Daoy (cell line): ENCODE measurements at regions not wholly inside any gene's neighbourhood (a gene's known extent, or its start where the extent isn't known, plus 50 kb on each side); places are given as distances from the start of the nearest gene placed in this dataset.
"Not testable (repeated sequence)": the region's sequence is repeated elsewhere in the genome, so short reads cannot be mapped to it uniquely, and the experiment has no call there.

Experiments
- DNase-seq: peaks from one replicate; pipeline ENCODE4 v3.0.0-alpha.2; 2015; ENCODE audit warnings: low read depth

DNA sequence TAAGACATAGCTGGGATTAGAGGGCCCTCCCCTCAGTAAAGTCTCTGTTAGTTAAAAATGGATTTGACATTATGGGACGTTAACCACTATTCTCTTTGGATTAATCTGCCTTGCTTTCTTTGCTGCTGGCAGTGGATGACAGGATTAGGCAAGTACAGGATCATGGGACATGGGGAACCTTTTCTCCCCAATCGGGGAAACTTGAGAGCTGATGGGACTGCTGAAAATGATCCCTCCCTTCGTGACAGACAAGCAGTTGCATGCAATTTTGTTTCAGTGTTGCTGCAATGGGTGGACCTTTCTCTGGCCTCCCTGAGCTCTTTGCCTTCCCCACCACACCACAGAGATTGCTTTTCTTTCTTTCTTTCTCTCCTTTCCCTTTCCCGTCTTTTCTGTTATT, 120.2 kb upstream of the BANK1 start:
- DNase-seq, result no peak

DNA sequence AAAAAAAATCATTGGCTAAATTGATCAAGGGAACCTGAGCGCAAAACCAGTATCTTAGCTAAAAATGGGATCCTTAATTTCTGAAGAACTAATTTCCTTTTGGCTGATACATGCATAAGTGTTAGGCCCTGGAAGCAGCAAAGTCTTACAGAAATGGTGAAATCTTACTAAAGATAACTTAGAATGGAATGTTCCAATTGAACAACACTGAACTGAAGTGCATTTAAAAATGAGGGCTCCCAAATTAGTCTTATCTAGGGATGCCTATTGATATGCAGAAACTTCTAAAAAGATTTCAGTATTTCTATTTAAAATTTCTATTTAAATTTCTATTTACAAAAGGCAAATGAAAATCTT, 120.7 kb upstream of the BANK1 start:
- no peak for DNase-seq

- DNase-seq, result no peak
Measured at GRCh38 chr4:101669138-101669831, 121.2 kb upstream of the BANK1 start.

GRCh38 chr4:101667348-101667747, 123.2 kb upstream of the BANK1 start:
- DNase-seq, result no peak

DNA sequence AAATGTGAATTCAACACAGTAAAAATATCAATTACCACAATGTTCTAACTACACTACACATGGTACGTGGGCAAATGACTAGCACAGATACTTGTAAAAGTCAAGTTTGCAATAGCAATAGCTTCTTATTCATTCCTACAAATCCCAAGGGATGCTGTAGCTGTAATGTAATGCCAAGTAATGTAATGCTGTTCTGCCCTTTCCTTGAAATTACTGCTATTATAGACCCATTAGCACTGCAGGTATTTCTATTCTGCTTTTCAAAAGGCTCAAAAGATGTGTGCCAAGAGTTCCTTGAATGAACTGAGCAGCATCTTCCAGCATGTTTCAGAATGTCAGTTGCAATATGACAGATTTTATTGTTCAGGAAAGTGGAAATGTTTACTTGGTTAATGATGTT, 129.9 kb upstream of the BANK1 start:
- no peak for DNase-seq

DNA sequence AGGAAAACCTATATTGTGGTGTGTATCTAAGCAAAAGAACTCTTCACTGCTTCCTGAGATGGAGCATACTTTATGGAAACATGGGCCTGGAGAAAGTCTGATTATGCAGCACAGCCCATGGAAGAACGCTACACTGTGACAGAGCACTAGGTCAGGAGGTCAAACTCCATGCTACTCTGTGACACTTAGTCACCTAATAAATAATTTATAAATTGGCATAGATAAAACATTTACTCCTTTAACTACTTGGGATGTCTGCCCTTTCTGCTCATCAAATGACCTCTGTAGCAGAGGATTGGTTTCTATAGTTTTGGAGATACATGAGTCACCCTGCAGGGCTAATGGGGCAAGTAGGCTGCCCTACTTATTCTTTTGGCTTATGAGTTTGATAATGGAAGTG, 134.7 kb upstream of the BANK1 start:
- DNase-seq, result no peak

- no peak for DNase-seq
Measured at GRCh38 chr4:101655005-101655404, 135.5 kb upstream of the BANK1 start.

DNA sequence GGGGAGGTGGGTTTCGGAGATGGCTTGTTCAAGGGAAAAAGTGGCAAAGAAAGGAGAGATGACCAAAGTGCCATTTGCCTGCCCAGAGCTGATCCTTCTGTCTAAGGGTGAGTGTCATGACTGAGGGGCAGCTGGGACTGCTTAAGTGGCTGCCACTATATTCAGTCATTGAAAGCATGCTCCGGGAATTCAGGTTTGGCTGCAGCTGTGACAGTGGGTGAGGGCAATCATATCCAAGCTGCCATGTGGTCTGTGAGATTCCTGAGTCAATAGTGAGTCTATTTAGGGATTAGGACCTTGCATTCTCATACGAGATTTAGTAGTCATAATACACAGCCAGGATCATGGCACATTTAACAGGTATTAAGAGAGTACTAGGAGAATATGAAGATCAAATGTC, 138.8 kb upstream of the BANK1 start:
- peak; percentile 9 for DNase-seq

DNA sequence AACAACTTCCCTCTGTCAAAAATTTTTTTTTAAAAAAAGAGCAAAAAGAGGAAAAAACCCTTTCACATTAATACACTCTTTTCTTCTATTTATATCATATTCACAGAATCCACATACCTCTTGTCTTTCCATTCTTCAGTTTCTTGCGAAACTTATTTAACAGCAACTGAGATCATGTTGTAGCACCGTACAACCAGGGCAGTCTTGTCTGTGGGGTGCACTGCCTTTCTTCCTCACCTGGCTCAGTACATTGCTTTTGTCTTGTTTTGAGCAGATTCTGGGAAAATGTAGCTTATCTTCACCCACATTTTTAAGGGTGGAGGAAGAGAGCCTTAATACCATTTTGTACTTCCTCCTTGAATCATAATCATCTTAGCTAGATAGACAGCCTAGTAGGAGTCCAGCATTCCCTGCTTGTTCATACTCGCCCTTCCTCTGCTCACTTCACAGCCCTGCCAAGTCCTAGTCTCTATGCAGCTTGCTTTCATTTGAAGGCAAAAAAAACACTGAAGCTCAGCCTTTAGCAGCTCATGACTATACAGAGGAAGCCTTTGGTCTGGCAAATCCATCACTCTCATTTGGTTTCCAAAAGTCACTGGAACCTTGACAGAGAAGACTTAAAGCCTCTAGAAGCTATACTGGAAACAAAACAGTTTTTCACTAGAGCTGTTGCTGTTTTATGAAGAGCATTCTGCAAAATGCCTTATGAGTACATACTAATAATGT, 140.6 kb upstream of the BANK1 start:
- DNase-seq, result no peak

GRCh38 chr4:101647710-101648034, 142.9 kb upstream of the BANK1 start:
- DNase-seq, result no peak

GRCh38 chr4:101644516-101644915, 146.0 kb upstream of the BANK1 start:
- no peak for DNase-seq

- DNase-seq, result no peak
Measured at GRCh38 chr4:101643186-101643837, 147.2 kb upstream of the BANK1 start.

GRCh38 chr4:101632766-101633165, 157.8 kb upstream of the BANK1 start:
- not testable (repeated sequence) for DNase-seq

- DNase-seq, result no peak
Measured at GRCh38 chr4:101630319-101630986, 160.1 kb upstream of the BANK1 start.

GRCh38 chr4:101621120-101621519, 169.4 kb upstream of the BANK1 start:
- DNase-seq, result peak; percentile 4

- no peak for DNase-seq
Measured at GRCh38 chr4:101615652-101616051, 174.9 kb upstream of the BANK1 start.

- DNase-seq, result not testable (repeated sequence)
Measured at GRCh38 chr4:101606989-101607388, 183.5 kb upstream of the BANK1 start.

GRCh38 chr4:101604976-101605375, 185.6 kb upstream of the BANK1 start:
- no peak for DNase-seq

DNA sequence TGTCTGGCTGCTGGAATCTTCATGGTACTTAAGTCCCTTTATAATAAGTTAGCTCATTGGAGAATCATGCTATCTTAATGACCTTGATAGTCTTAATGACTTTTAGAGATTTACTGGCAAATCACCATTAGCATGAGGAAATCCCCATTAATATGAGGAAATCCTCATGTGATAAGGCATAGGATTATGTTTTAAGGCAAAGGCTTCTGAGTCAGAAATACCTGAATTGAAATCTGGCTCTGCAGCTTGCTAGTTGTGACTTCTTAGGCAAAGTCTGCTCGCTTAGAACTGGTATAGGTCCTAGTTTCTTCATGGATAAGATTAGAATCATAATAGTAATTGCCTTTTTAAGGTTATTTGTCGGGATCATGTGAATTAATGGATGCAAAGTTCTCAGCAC, 190.2 kb upstream of the BANK1 start:
- DNase-seq, result no peak

DNA sequence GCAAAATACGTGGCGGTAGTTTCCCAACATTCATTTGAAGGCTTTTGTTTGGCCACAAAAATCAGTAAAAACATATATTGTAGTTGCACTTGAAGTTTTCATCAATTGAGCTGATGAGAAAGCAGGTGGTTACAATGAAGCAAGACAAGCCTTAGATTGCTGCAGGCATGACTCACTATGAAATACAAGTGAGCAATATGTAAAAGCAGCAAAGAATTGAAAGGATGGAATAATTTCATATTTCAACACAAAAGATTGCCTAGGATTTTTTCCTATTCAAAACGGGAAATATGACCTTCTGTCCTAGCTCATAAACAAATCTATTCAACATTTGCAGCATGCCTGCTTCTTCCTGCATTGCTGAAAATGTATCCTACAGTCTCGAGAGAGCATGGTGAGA, 190.9 kb upstream of the BANK1 start:
- DNase-seq, result no peak

DNA sequence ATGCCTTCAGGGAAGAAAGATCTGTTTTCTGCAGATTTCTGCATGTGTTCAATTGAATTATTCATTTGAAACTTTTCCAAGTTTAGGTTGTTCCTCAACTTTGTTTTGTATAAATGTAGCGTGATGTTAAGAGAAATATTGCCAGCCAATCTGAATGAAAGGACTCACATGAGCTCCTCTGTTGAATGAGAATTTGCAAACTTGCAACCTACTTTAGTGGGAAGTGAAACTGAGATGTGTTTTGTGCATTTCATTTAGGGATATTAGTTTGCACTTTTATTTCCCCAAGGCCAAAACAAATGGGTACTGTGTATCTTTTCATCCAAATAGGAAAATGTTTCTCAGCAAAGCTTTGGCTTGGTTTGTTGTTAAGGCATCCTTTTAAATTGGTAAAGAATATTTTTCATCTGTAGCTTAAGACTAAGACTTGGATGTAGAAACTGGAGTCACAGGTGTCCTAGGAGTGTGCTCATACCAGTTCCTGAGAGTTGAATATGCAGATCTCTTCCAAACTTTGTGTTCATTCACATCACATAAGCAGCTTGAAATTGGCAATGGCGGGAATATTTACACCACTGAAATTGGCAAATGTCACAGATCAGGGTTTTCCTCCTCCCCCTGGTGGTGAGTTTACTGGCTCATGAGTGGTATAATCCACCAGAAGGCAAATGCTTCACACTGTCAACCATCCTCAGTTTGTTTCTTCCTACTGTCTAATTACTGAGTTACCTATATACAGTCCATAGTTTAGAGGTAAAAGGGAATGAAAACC, 193.6 kb upstream of the BANK1 start:
- DNase-seq, result no peak

GRCh38 chr4:101594588-101594987, 195.9 kb upstream of the BANK1 start:
- DNase-seq, result no peak
